CD4-positive, alpha-beta T cell treated with Interleukin-4 for 4 hours (primary cell): ENCODE measurements at regions not wholly inside any gene's neighbourhood (a gene's known extent, or its start where the extent isn't known, plus 50 kb on each side); places are given as distances from the start of the nearest gene placed in this dataset.

Experiments used
- DNase-seq: peaks from one replicate; pipeline ENCODE4 v3.0.0-alpha.2; 2020

GRCh38 chr12:74818412-74818811 lies 280.8 kb downstream of the ATXN7L3B start:
- DNase-seq = no peak

- no peak for DNase-seq
Observed at GRCh38 chr12:74820324-74820723, 282.7 kb downstream of the ATXN7L3B start.

- DNase-seq = no peak
Observed at GRCh38 chr12:74836567-74836966, 298.9 kb downstream of the ATXN7L3B start.

- no peak for DNase-seq
Observed at GRCh38 chr12:74846116-74846515, 308.5 kb downstream of the ATXN7L3B start.

GRCh38 chr12:74847169-74847568 lies 309.5 kb downstream of the ATXN7L3B start:
- DNase-seq = no peak

- no peak for DNase-seq
Observed at GRCh38 chr12:74848006-74848405, 310.4 kb downstream of the ATXN7L3B start.

- no peak for DNase-seq
Observed at GRCh38 chr12:74849801-74850200, 312.2 kb downstream of the ATXN7L3B start.

- DNase-seq = no peak
Observed at GRCh38 chr12:74871817-74872216, 334.2 kb downstream of the ATXN7L3B start.

- no peak for DNase-seq
Observed at GRCh38 chr12:74885775-74886174, 323.9 kb downstream of the KCNC2 start.

GRCh38 chr12:74889073-74889472 lies 320.6 kb downstream of the KCNC2 start:
- DNase-seq = no peak

- DNase-seq = no peak
Observed at GRCh38 chr12:74889563-74890236, 319.9 kb downstream of the KCNC2 start.

- DNase-seq = peak; percentile 45
Observed at GRCh38 chr12:74890237-74890599, 319.4 kb downstream of the KCNC2 start.

- no peak for DNase-seq
Observed at GRCh38 chr12:74891083-74891668, 318.5 kb downstream of the KCNC2 start.

- DNase-seq = no peak
Observed at GRCh38 chr12:74892057-74892633, 317.5 kb downstream of the KCNC2 start.

GRCh38 chr12:74896186-74896585 lies 313.5 kb downstream of the KCNC2 start:
- DNase-seq = no peak

GRCh38 chr12:74897425-74898211 lies 312.0 kb downstream of the KCNC2 start:
- DNase-seq = peak; percentile 48

GRCh38 chr12:74899031-74899829 lies 310.4 kb downstream of the KCNC2 start:
- DNase-seq = no peak

- peak; percentile 57 for DNase-seq
Observed at GRCh38 chr12:74900232-74900631, 309.4 kb downstream of the KCNC2 start.

- no peak for DNase-seq
Observed at GRCh38 chr12:74903522-74903921, 306.1 kb downstream of the KCNC2 start.

- DNase-seq = no peak
Observed at GRCh38 chr12:74906224-74906623, 303.4 kb downstream of the KCNC2 start.

- DNase-seq = no peak
Observed at GRCh38 chr12:74910831-74911230, 298.8 kb downstream of the KCNC2 start.

GRCh38 chr12:74914378-74914777 lies 295.3 kb downstream of the KCNC2 start:
- DNase-seq = no peak

GRCh38 chr12:74915718-74916117 lies 293.9 kb downstream of the KCNC2 start:
- DNase-seq = no peak
